HAP-1 (cell line): ENCODE measurements at regions not wholly inside any gene's neighbourhood (a gene's known extent, or its start where the extent isn't known, plus 50 kb on each side); places are given as distances from the start of the nearest gene placed in this dataset.
A peak's percentile ranks its signal among the peaks of the same experiment; 100 is the strongest.
"Not testable (repeated sequence)": the region's sequence is repeated elsewhere in the genome, so short reads cannot be mapped to it uniquely, and the experiment has no call there.

Source experiments
- DNase-seq, 2 experiments: peaks; one replicate each; pipeline ENCODE4 v3.0.0-alpha.2; 2016 to 2020; ENCODE audit warnings: low spot score in 2 of 2
- H3K27me3 ChIP-seq: fragments of 250-450 bp; sonication (Bioruptor Pico); 2 replicates; pipeline ENCODE4 v1.5.1; 2020; ENCODE audit warnings: low read depth, mild to moderate bottlenecking, moderate library complexity
- H3K36me3 ChIP-seq: fragments of 250-450 bp; sonication (Bioruptor Pico); replicated peaks from 2 replicates; pipeline ENCODE4 v1.5.1; 2020; ENCODE audit warnings: mild to moderate bottlenecking
- H3K4me1 ChIP-seq: fragments of 250-450 bp; sonication (Bioruptor Pico); 2 replicates; pipeline ENCODE4 v1.5.1; 2020; ENCODE audit warnings: mild to moderate bottlenecking
- H3K4me3 ChIP-seq: fragments of 250-450 bp; sonication (Bioruptor Pico); 2 replicates; pipeline ENCODE4 v1.5.1; 2020; ENCODE audit warnings: mild to moderate bottlenecking, moderate library complexity
- H3K9me3 ChIP-seq: fragments of 250-450 bp; sonication (Bioruptor Pico); 2 replicates; pipeline ENCODE4 v1.5.1; 2020; ENCODE audit warnings: mild to moderate bottlenecking, moderate library complexity
- in situ Hi-C: fragments of 300-500 bp; cut with MboI; formaldehyde crosslinking; loops from 3 replicates; pipeline ENCODE4 v1.14.3; 2020; ENCODE audit warnings: low sequenced_read_pairs, inconsistent platforms, mixed read lengths

DNA sequence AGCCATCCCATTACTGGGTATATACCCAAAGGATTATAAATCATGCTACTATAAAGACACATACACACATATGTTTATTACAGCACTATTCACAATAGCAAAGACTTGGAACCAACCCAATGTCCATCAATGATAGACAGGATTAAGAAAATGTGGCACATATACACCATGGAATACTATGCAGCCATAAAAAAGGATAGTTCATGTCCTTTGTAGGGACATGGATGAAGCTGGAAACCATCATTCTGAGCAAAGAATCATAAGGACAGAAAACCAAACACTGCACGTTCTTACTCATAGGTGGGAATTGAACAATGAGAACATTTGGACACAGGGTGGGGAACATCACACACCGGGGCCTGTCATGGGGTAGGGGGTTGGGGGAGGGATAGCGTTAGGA, 60.3 kb upstream of the NMU start:
- H3K36me3 ChIP-seq, H3K4me1 ChIP-seq, H3K4me3 ChIP-seq, in situ Hi-C loops, DNase-seq, H3K27me3 ChIP-seq, H3K9me3 ChIP-seq: not testable (repeated sequence)

DNA sequence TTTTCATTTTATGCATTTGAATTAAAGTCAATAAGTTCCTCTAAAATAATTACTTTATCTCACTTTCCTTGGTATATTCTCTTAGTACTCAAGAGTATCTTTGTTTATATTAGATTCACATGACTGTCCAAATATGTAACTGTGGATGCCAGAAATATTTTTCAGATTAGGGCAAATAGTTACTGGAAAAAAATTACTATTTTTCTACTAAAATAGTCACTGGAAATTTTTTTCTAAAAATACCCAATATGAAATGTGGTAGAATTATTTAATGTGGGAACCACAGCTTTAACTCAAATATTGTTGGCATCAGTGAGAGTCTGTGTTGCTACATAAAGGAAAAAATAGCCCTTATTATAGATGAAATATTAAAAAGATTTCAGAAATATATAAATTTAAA, 70.4 kb upstream of the NMU start:
- no peaks in the 10 kb centered on the region for H3K36me3 ChIP-seq
- no peaks in the 10 kb centered on the region for H3K27me3 ChIP-seq
- in situ Hi-C loops = no loop called here
- no peaks in the 10 kb centered on the region for H3K9me3 ChIP-seq
- no peak overlapping the region for H3K4me3 ChIP-seq
- DNase-seq = no peak
- H3K4me1 ChIP-seq = peaks cover 4% of the 10 kb centered on the region

- Histone ChIP-seq H3K4me1 (peaks cover 4% of the 10 kb centered on the region), H3K9me3 (no peaks in the 10 kb centered on the region), H3K36me3 (no peaks in the 10 kb centered on the region), H3K4me3 (no peak overlapping the region), H3K27me3 (no peaks in the 10 kb centered on the region)
- DNase-seq = no peak
- in situ Hi-C loops = no loop called here
Observed at GRCh38 chr4:55707507-55707906, 71.4 kb upstream of the NMU start.

DNA sequence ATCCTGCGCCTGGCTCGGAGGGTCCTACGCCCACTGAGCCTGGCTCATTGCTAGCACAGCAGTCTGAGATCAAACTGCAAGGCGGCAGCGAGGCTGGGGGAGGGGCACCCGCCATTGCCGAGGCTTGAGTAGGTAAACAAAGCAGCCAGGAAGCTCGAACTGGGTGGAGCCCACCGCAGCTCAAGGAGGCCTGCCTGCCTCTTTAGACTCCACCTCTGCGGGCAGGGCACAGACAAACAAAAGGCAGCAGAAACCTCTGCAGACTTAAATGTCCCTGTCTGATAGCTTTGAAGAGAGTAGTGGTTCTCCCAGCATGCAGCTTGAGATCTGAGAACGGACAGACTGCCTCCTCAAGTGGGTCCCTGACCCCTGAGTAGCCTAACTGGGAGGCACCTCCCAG, 71.9 kb upstream of the NMU start:
- DNase-seq = peak in 1 of 2 experiments; percentile 62
- H3K4me3 ChIP-seq, H3K9me3 ChIP-seq, H3K4me1 ChIP-seq, in situ Hi-C loops, H3K27me3 ChIP-seq, H3K36me3 ChIP-seq: not testable (repeated sequence)

DNA sequence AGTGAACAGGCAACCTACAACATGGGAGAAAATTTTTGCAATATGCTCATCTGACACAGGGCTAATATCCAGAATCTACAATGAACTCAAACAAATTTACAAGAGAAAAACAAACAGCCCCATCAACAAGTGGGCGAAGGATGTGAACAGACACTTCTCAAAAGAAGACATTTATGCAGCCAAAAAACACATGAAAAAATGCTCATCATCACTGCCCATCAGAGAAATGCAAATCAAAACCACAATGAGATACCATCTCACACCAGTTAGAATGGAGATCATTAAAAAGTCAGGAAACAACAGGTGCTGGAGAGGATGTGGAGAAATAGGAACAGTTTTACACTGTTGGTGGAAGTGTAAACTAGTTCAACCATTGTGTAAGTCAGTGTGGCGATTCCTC, 76.7 kb upstream of the NMU start:
- H3K4me3 ChIP-seq, in situ Hi-C loops: not testable (repeated sequence)

DNA sequence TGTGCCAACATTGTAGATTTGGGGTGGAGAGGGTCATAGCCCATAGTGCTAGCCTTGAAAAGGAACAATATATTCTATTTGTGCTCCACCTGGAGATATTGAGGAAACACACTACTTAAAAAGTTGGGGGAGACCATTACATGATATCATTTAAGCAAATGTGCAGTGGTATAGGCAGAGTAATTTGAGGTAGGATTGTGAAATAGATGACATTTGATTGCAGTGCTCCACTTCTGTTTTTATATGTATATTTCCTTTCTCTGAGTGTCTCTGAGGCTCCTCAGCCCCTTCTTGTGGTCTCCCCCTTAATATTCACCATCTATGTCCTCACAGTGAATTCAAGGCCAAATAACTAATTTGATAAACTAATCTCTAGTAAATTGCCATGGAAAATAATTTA, 85.6 kb upstream of the NMU start:
- DNase-seq = no peak
- no peaks in the 10 kb centered on the region for H3K9me3 ChIP-seq
- in situ Hi-C loops = no loop called here
- no peaks in the 10 kb centered on the region for H3K4me1 ChIP-seq
- 0 out of 2 replicates have a peak, but pooled peaks cover 2% of the 10 kb centered on the region for H3K27me3 ChIP-seq
- H3K4me3 ChIP-seq = no peak overlapping the region
- H3K36me3 ChIP-seq = no peaks in the 10 kb centered on the region

More for the DNA sequence above, 76.7 kb upstream of the NMU start:
- H3K27me3 ChIP-seq, H3K4me1 ChIP-seq, H3K9me3 ChIP-seq, DNase-seq, H3K36me3 ChIP-seq: not testable (repeated sequence)

DNA sequence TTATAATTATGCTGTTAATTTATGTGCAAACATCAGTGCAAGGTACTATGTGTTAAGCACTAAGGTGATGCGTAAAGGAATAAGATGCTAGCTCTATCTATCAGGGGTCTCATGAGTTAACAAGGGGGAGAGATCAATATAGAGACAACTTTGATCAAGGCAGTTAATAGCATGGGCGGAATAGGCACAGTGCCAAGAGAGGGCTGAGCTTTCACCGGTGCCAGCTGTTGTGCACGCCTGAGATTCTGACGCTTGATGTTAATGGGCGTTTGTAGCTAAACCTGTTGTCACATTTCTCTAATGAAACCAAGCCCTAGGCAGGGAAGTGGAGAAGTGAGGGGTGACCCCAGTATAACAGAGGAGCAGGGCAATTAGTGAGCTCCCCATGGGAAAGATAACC, 86.0 kb upstream of the NMU start:
- Histone ChIP-seq H3K4me1 (no peaks in the 10 kb centered on the region), H3K36me3 (no peaks in the 10 kb centered on the region), H3K9me3 (no peaks in the 10 kb centered on the region), H3K27me3 (0 out of 2 replicates have a peak, but pooled peaks cover 2% of the 10 kb centered on the region), H3K4me3 (no peak overlapping the region)
- in situ Hi-C loops = no loop called here
- no peak for DNase-seq

DNA sequence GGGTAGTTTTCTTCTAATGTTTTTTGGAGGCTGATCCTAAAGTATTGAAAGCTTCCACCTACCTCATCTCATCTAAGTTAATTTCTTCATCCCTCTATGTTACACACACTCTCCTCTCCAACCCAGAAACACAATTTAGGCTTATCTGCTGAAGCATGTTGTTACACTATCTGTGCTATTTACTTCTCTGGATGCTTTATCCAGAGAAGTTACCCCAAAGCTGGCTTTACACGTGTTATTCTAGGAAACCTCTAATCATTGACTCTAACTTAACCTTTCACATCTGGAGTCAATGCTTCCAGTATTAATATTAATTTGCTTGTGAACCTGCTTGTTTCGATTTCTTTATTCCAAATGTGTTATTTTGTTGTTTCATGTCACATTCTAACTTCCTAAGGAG, 87.3 kb upstream of the NMU start:
- DNase-seq = no peak
- Histone ChIP-seq H3K4me3 (no peak overlapping the region), H3K4me1 (no peaks in the 10 kb centered on the region), H3K27me3 (0 out of 2 replicates have a peak, but pooled peaks cover 2% of the 10 kb centered on the region), H3K9me3 (no peaks in the 10 kb centered on the region), H3K36me3 (no peaks in the 10 kb centered on the region)
- in situ Hi-C loops = no loop called here

- no peak for DNase-seq
Observed at GRCh38 chr4:55725057-55725456, 89.0 kb upstream of the NMU start.

GRCh38 chr4:55727746-55728145, 91.6 kb upstream of the NMU start:
- Histone ChIP-seq H3K27me3 (no peaks in the 10 kb centered on the region; the same call in 1 of the 2 replicates), H3K4me1 (no peaks in the 10 kb centered on the region), H3K36me3 (no peaks in the 10 kb centered on the region), H3K9me3 (no peaks in the 10 kb centered on the region), H3K4me3 (no peak overlapping the region)
- DNase-seq = no peak
- in situ Hi-C loops = loop anchor here (25.0 kb wide), 1 partner anchor 265 kb away; no protein-coding TSS in a partner anchor

More at GRCh38 chr4:55725057-55725456, 89.0 kb upstream of the NMU start:
- no peaks in the 10 kb centered on the region for H3K9me3 ChIP-seq
- H3K27me3 ChIP-seq = no peaks in the 10 kb centered on the region
- H3K4me3 ChIP-seq = no peak overlapping the region
- no peaks in the 10 kb centered on the region for H3K36me3 ChIP-seq
- H3K4me1 ChIP-seq = no peaks in the 10 kb centered on the region
- in situ Hi-C loops = loop anchor here (25.0 kb wide), 1 partner anchor 263 kb away; no protein-coding TSS in a partner anchor

DNA sequence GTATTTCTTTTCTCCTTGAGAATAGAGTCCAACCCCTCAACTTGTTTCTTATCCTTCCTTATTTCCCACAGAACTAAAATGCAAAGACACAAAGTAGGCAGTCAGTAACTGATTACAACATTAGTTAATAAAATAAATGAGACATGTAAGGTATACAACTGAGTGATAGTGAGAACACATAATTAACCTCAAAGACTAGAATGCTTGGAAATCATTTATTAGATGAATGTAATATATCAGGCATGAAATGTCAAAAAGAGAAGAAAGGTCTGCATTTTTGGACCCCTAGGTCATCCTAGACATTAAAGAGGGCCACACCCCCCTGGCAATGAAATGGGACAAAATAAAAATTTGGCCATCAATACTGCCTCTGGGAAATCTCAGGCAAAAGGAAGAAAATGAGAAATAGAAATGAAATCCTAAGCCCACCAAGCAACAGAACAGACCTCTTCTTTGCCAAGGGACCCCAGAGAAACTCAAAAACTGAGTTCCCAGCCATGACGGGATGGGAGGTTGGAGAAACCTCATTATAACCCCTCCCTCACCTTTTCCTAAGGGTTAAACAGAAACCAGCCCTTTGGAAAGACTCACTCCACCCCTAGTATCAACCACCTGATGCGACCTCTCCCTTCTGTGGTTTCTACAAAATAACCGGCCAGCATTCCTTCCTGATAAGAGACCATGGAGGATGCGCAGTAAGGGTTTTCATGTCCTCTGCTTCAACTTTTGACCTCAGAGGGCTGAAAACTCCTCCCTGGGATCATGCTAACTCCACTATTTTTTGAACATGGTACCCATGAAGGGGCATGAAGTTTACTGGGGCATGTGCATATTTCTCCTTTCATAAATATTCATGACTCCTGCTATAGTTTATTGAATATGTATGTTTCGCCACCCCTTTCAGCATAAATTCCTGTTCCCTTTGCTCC, 90.0 kb upstream of the EXOC1L start:
- Histone ChIP-seq H3K9me3 (no peaks in the 10 kb centered on the region), H3K36me3 (no peaks in the 10 kb centered on the region), H3K4me3 (no peak overlapping the region), H3K4me1 (no peaks in the 10 kb centered on the region), H3K27me3 (no peaks in the 10 kb centered on the region; the same call in 1 of the 2 replicates)
- in situ Hi-C loops = loop anchor here (25.0 kb wide), 1 partner anchor 267 kb away; no protein-coding TSS in a partner anchor
- DNase-seq = no peak

DNA sequence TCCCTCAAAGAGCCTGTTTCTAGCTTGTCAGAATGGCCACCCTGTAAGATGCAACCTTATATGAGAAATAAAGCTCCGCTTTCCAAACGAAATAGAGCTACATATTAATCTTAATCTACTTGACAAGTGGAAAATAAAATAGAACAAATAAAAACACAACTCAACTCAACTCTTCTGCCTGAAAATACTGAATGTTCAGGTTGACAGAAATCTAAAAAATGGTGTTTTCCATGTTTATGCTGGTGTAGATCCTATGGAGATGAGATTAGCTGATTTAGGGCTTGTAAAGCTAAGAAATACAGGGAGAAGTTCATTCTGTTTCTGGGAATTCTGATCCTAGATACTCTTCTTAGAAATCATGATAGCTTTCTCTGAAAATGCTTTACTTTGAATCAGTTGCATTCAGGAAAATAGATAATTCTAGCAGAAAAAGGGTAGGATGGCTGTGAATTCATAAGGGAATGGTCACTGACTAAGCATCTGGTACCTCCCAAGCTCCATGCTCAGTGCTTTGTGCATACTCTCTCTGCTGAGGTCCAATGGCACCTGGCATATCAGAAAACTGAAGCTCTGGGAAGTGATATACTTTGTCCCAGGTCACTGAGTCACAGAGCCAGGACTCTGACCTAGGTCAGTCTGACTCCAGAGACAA, 89.2 kb upstream of the EXOC1L start:
- Histone ChIP-seq H3K4me1 (no peaks in the 10 kb centered on the region), H3K9me3 (no peaks in the 10 kb centered on the region), H3K4me3 (no peak overlapping the region), H3K27me3 (no peaks in the 10 kb centered on the region; the same call in 1 of the 2 replicates), H3K36me3 (no peaks in the 10 kb centered on the region)
- DNase-seq = no peak
- in situ Hi-C loops = loop anchor here (25.0 kb wide), 1 partner anchor 268 kb away; no protein-coding TSS in a partner anchor

- no peak for DNase-seq
- Histone ChIP-seq H3K4me1 (no peaks in the 10 kb centered on the region), H3K9me3 (no peaks in the 10 kb centered on the region), H3K36me3 (no peaks in the 10 kb centered on the region), H3K27me3 (no peaks in the 10 kb centered on the region; the same call in 1 of the 2 replicates), H3K4me3 (no peak overlapping the region)
- in situ Hi-C loops = loop anchor here (25.0 kb wide), 1 partner anchor 270 kb away; no protein-coding TSS in a partner anchor
Observed at GRCh38 chr4:55731959-55732358, 87.6 kb upstream of the EXOC1L start.

GRCh38 chr4:55732864-55733263, 86.7 kb upstream of the EXOC1L start:
- no peak overlapping the region for H3K4me3 ChIP-seq
- in situ Hi-C loops = loop anchor here (25.0 kb wide), 1 partner anchor 271 kb away; no protein-coding TSS in a partner anchor
- H3K9me3 ChIP-seq = no peaks in the 10 kb centered on the region
- no peak for DNase-seq
- no peaks in the 10 kb centered on the region for H3K4me1 ChIP-seq
- H3K27me3 ChIP-seq = no peaks in the 10 kb centered on the region; the same call in 1 of the 2 replicates
- no peaks in the 10 kb centered on the region for H3K36me3 ChIP-seq
